Activated CD8-positive, alpha-beta T cell treated with anti-CD3 and anti-CD28 coated beads for 36 hours (primary cell): ENCODE measurements at regions not wholly inside any gene's neighbourhood (a gene's known extent, or its start where the extent isn't known, plus 50 kb on each side); places are given as distances from the start of the nearest gene placed in this dataset.

ENCODE experiments used
- ATAC-seq: fragments of 200-7000 bp; cut with Tn5 transposase; one replicate; pipeline ENCODE4 v1.10.0; 2021; ENCODE audit warnings: mild to moderate bottlenecking, moderate library complexity
- CTCF ChIA-PET: fragments of 350-600 bp; sonication (Branson Sonifier 250); formaldehyde crosslinking; loops from one replicate; lab custom pipeline; 2021; ENCODE audit warnings: antibody characterized with exemption; lab: Charles Lee
- POLR2A ChIA-PET: fragments of 350-600 bp; sonication (Branson Sonifier 250); formaldehyde crosslinking; loops from one replicate; lab custom pipeline; 2021; ENCODE audit warnings: antibody characterized with exemption; lab: Charles Lee
- DNase-seq: peaks from one replicate; pipeline ENCODE4 v3.0.0-alpha.2; 2020
- H3K27ac Mint-ChIP-seq: one replicate; pipeline ENCODE4 v1.8.0; 2021; ENCODE audit warnings: mild to moderate bottlenecking, mixed read lengths
- H3K27me3 Mint-ChIP-seq: one replicate; pipeline ENCODE4 v1.8.0; 2021; ENCODE audit warnings: mixed read lengths
- H3K36me3 Mint-ChIP-seq: one replicate; pipeline ENCODE4 v1.8.0; 2021; ENCODE audit warnings: low read depth, mixed read lengths
- H3K4me1 Mint-ChIP-seq: one replicate; pipeline ENCODE4 v1.8.0; 2021; ENCODE audit warnings: low read depth, mixed read lengths
- H3K4me3 Mint-ChIP-seq: one replicate; pipeline ENCODE4 v1.8.0; 2021; ENCODE audit warnings: mild to moderate bottlenecking, moderate library complexity, mixed read lengths
- H3K9me3 Mint-ChIP-seq: one replicate; pipeline ENCODE4 v1.8.0; 2021; ENCODE audit warnings: mixed read lengths
- CTCF ChIP-seq: fragments of 200-600 bp; IDR thresholded peaks from one replicate; pipeline ENCODE4 v1.8.0; 2022; ENCODE audit warnings: antibody characterized with exemption, mild to moderate bottlenecking
- intact Hi-C: fragments of 100-400 bp; cut with micrococcal nuclease; formaldehyde crosslinking; loops from one replicate; pipeline ENCODE4 v1.10.0; 2022

- ChIA-PET CTCF (no interaction called here), POLR2A (no interaction called here)
- no peak overlapping the region for H3K4me3 Mint-ChIP-seq
- DNase-seq (no peak), ATAC-seq (no peak)
- H3K27me3 Mint-ChIP-seq: no peaks in the 10 kb centered on the region
- H3K27ac Mint-ChIP-seq: no peak overlapping the region
- no peaks in the 10 kb centered on the region for H3K4me1 Mint-ChIP-seq
- no peak for TF ChIP-seq CTCF
- no peaks in the 10 kb centered on the region for H3K36me3 Mint-ChIP-seq
- peaks cover 7% of the 10 kb centered on the region for H3K9me3 Mint-ChIP-seq
- intact Hi-C loops: no loop called here
Observed at GRCh38 chr5:3210531-3210930, 385.1 kb upstream of the IRX1 start.

- H3K9me3 Mint-ChIP-seq: peaks cover 7% of the 10 kb centered on the region
- TF ChIP-seq CTCF: no peak
- no peak for DNase-seq
- no peak for ATAC-seq
- H3K4me1 Mint-ChIP-seq: no peaks in the 10 kb centered on the region
- no peaks in the 10 kb centered on the region for H3K36me3 Mint-ChIP-seq
- no peak overlapping the region for H3K4me3 Mint-ChIP-seq
- intact Hi-C loops: no loop called here
- H3K27me3 Mint-ChIP-seq: no peaks in the 10 kb centered on the region
- POLR2A ChIA-PET: no interaction called here
- no peak overlapping the region for H3K27ac Mint-ChIP-seq
- CTCF ChIA-PET: no interaction called here
Observed at GRCh38 chr5:3209918-3210317, 385.7 kb upstream of the IRX1 start.

- Mint-ChIP-seq H3K27me3 (peaks cover 11% of the 10 kb centered on the region), H3K4me1 (no peaks in the 10 kb centered on the region)
- CTCF ChIA-PET: no interaction called here
Observed at GRCh38 chr5:3202570-3202969, 393.1 kb upstream of the IRX1 start.

GRCh38 chr5:3201941-3202340, 393.7 kb upstream of the IRX1 start:
- CTCF ChIA-PET: no interaction called here

More at GRCh38 chr5:3202570-3202969, 393.1 kb upstream of the IRX1 start:
- Mint-ChIP-seq H3K36me3 (no peaks in the 10 kb centered on the region), H3K27ac (no peak overlapping the region), H3K9me3 (no peaks in the 10 kb centered on the region), H3K4me3 (no peak overlapping the region)
- POLR2A ChIA-PET: no interaction called here
- intact Hi-C loops: no loop called here
- ATAC-seq (no peak), DNase-seq (no peak)
- no peak for TF ChIP-seq CTCF

GRCh38 chr5:3201121-3201520, 394.5 kb upstream of the IRX1 start:
- no peak for TF ChIP-seq CTCF
- H3K4me3 Mint-ChIP-seq: no peak overlapping the region
- H3K36me3 Mint-ChIP-seq: no peaks in the 10 kb centered on the region
- DNase-seq: no peak
- POLR2A ChIA-PET: no interaction called here
- peaks cover 19% of the 10 kb centered on the region for H3K27me3 Mint-ChIP-seq
- ATAC-seq: no peak
- CTCF ChIA-PET: no interaction called here
- no peaks in the 10 kb centered on the region for H3K4me1 Mint-ChIP-seq
- no peak overlapping the region for H3K27ac Mint-ChIP-seq
- no peaks in the 10 kb centered on the region for H3K9me3 Mint-ChIP-seq
- intact Hi-C loops: no loop called here

More at GRCh38 chr5:3201941-3202340, 393.7 kb upstream of the IRX1 start:
- TF ChIP-seq CTCF: no peak
- Mint-ChIP-seq H3K27me3 (peaks cover 16% of the 10 kb centered on the region), H3K36me3 (no peaks in the 10 kb centered on the region), H3K4me3 (no peak overlapping the region), H3K9me3 (no peaks in the 10 kb centered on the region), H3K27ac (no peak overlapping the region), H3K4me1 (no peaks in the 10 kb centered on the region)
- DNase-seq (no peak), ATAC-seq (no peak)
- POLR2A ChIA-PET: no interaction called here
- intact Hi-C loops: no loop called here
